ENCODE measurements at regions not wholly inside any gene's neighbourhood (a gene's known extent, or its start where the extent isn't known, plus 50 kb on each side); places are given as distances from the start of the nearest gene placed in this dataset.

DNA sequence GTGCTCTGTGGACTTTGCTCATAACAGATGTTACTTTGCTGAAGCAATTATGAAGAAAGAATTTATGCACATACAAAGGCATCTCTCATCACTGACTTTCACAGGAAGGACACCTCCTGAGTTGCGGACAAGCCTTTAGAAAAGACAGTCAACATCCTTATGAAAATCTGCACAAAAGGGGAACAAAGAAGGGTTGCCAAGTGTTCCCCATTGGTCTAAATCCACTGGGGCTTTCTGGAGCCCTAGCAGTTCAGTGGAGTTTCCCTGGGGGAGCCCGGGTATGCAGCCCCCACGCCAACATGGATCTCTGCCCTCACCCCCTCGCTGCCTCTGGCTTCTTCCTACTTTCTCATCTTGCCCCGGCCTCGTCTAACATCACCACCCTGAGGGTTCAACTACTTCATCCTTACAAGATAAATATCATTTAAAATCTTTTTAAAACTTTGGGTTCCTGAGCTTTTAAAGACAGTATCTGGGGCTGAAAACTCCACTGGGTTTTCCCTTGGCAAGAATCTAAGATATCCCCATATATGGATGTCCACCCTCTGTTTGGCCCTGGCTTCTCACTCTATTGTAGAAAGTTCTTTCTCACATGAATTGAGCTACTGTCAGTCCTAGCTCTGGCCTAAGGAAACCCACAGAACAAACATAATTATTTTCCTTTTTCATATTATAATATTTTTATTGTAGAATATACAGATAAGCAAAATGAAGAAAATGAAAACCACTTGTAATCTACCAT lies 207.9 kb upstream of the RGMA start:
- DNase-seq: no peak

DNA sequence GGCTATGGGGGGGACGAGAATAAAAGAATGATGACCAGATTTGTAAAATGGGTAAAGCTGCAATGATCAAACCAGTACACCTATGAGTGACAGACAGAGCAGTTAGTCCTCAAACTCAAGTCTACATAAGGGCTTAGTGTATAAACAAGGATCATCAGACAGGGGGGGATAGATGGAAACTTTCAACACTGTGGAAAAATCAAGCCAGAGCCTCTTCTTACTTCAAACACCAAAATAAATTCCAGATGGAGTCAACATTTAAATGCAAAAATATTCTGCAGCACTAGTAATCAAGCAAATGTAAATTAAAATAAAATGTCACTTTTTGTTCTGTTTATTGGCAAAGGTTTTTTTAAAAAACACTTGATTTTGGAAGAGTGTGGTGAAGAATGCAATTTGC lies 205.9 kb upstream of the RGMA start:
- no peak for DNase-seq

DNA sequence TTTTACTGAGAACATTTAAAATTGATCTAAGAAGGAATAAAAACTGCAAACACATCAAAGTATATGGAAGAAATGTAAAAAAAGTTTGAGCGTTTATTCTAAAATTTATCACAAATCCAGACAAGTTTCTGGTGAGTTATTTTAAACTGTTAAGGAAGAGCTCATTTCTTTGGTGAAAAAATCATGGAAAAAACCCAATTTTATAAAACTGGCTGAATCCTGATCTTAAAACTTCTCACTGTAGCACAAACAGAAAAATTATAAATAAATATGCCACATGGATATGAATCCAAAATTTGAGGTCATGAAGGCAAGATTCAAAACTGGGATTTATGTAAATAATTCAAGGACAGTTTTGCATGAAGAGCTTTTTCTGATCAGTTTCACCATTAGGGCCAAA lies 205.1 kb upstream of the RGMA start:
- no peak for DNase-seq

DNA sequence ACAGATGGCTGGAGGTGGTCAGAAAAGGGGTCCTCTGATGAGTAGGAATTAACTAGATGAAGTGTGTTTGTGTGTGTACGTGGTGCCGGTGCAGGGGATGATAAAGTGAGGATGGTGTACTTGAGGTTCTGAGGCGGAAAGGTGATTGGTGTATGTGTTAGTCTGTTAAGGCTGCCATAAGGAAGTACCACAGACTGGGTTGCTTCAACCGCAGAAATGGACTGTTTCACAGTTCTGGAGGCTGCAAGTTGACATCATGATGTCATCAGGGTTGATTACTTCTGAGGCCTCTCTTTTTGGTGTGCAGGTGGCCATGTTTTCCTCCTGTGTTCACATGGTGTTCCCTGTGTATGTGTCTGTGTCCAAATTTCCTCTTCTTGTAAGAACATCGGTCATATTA lies 202.4 kb upstream of the RGMA start:
- DNase-seq: no peak

DNA sequence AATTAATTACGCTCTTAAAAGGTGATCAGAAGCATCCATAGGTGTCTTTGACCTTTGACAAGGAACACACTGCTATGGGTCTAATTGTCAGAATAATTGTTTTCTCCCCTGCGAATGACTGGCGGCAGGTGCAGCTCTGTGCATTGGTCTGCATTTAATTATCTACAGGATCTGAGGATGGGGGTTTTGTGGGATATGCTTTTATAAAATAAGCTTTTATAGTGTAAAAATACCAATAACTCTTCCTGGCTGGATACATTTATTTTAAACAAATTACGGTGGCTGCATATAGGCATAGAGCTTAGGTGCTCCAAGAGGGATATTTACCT lies 201.6 kb upstream of the RGMA start:
- no peak for DNase-seq

- DNase-seq: no peak
Observed at GRCh38 chr15:93289941-93290617, 201.1 kb upstream of the RGMA start.

GRCh38 chr15:93288728-93289294 lies 199.8 kb upstream of the RGMA start:
- no peak for DNase-seq

GRCh38 chr15:93286446-93286845 lies 197.4 kb upstream of the RGMA start:
- DNase-seq: no peak

GRCh38 chr15:93283854-93284253 lies 194.8 kb upstream of the RGMA start:
- DNase-seq: no peak

- DNase-seq: no peak
Observed at GRCh38 chr15:93282808-93283207, 193.8 kb upstream of the RGMA start.

DNA sequence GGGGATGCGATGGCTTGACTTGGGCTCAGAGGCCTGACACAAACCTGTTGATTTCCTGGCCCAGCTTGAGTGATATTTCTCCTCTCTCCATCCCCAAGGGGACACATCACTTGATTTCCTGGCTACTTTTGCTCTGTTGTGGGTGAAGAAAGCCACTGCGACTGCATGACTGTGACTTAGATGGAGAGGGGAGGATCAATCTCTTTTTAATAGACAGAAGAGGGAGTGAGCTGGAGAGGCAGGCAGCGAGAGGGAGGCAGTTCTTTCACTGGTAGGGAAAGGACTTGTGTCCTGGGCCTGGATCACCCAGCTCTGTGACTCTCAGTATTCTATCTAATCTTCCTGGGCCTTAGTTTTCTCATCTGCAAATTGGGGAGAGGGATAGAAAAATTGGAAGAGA lies 189.8 kb upstream of the RGMA start:
- DNase-seq: no peak

- DNase-seq: no peak
Observed at GRCh38 chr15:93278006-93278405, 189.0 kb upstream of the RGMA start.

DNA sequence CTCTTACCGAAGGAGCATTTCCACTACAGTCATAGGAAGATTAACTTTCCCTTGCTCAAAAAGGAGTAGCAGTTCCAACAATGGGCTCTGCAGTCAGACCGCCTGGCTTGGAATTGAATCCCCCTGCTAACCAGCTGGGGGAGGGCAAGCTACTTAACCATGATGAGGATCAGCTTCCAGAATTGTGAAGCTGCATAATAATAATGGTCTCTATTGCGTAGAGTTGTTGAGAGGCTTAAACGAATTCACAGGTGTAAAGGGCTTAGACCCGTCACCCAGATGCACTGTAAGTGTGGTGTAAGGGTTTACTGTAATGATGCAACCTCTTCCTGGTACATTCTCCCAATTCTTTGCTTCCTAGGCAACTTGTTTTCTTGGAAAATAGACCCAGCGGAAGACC lies 185.2 kb upstream of the RGMA start:
- no peak for DNase-seq

GRCh38 chr15:93271871-93272270 lies 182.9 kb upstream of the RGMA start:
- no peak for DNase-seq

DNA sequence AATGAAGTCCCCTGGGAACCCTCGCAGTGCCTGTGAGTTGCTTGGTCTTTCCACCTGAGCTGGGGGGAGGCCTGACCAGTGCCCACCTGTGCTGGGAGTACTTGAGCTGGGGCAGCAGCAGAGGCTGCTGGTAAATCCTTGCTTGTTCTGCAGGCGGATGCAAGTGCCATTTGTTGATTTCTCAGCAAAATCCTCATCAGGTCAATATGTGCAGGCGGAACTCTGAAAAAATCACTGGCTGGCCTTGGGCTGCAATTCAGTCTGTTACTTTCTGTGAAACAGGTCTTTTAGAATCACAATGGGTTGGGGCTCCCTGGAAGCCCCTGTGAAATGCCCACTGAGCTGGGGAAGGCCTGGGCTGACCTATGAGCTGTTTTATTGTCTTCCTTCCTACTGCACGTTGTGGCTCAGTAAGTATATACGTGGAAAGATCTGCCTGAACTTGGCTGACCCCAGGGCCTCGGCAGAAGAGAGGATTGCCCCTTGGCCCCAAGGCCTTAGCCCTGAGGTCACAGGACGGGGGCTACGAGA lies 182.0 kb upstream of the RGMA start:
- no peak for DNase-seq

DNA sequence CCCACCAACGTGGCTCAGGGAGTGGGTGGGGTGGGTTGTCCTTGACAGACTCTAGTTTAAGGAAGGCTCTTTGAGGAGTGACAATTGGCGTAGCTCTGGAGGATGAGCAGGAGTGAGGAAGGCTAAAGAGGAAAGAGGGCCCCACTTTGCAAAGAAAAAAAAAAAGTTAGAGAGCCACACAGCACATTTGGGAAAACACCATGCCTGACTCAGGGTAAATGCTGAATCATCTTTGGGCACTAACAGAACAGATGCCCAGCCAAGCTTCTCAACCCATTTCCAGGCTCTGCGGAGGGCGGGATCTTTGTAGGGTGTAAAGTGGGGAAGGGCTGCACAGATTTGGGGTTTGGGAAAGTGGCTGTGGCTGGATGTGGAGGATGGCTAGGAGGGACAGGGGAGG lies 179.1 kb upstream of the RGMA start:
- DNase-seq: no peak

DNA sequence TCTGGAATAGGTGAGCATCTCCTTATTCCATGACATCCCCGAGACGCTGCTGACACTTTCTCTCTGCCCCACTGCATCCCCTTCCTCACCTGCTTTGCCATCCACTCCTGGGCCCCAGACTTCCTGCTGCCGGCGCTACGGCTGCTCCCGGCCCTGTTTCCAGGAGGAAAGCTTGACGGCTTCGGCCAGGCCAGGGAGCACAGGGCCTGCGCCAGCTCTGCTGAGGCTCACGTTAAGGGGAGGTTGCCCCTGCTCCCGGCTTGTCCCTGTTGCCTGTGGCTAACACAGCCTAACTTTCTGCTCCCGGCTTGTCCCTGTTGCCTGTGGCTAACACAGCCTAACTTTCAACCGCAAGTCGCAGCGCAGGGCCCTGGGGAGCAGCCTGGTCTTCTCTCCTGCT lies 177.3 kb upstream of the RGMA start:
- no peak for DNase-seq

- DNase-seq: no peak
Observed at GRCh38 chr15:93265111-93265556, 176.1 kb upstream of the RGMA start.

- DNase-seq: no peak
Observed at GRCh38 chr15:93261845-93262244, 172.8 kb upstream of the RGMA start.

DNA sequence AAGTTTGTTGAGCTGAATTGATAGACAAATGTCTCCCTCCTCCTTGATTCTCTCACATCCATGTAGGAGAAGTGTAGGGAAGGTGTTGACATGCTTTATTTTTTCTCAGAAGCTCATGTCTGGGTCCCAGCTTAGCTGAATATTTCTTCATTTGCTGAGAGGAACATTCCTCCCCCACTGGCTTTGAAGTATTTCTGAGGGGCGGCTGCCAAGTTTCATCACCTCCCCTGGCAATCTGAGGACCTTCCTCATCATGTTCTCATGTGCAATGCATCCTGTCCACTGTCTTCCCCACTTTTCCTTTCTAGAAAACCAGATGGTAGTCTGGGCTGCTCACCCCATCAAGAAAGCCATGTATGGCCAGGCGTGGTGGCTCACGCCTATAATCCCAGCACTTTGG lies 168.9 kb upstream of the RGMA start:
- no peak for DNase-seq

DNA sequence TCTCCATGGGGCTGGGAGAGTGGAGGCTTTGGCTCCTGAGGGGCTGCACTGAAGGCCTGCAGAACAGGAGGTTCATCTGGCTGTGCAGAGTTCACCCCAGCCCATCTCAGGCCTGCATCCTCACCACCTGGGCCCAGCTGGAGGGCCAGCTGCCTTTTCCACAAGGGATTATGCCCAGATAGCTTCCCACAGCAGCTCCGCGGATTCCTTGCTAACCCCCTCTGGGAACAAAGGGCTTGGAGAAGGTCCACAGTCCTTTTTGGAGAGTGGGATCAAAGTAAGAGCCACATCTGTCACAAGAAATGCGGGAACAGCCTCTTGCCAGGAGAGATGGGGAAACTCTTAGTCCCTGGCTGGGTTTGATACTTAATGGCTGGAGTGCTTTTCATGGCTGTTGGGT lies 164.7 kb upstream of the RGMA start:
- no peak for DNase-seq

DNA sequence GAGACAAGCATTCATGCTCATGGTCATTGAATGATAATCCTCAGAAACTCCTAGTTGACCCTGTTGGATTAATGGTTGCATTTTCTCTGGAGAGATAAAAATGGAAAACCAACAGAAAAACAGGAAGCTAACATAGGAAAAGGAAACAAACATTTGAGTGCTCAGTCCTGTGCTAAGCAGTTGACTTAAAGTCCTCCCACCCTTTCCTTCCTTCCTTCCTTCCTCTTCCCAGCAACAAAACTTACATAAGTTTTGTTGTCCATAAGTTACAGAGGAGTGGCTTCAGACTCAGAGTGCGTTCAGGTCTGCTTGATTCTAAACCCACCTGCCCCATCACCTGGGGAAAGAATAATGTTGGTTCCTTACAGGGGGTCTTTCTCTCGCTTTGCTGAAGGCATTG lies 163.8 kb upstream of the RGMA start:
- DNase-seq: no peak

GRCh38 chr15:93250950-93251349 lies 161.9 kb upstream of the RGMA start:
- DNase-seq: no peak

DNA sequence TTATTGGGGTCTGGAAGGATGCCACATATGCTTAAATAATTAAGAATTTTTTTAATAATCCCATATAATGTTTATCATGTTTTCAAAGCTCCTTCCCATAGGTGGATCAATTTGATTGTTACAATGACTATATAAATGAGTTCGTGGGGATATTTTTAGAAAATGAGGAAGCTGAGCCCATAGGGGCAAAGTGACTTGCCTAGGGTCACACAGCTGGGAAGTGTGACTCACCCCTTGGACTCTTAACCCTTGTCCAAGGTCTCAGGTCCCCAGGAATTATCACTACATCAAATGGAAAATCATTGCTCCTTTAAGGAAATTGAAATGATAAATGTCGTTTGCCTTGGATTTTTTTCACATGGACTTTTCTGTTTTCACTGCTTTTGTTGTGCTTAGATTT lies 161.2 kb upstream of the RGMA start:
- DNase-seq: no peak
